SK-N-DZ (cell line): ENCODE measurements at regions not wholly inside any gene's neighbourhood (a gene's known extent, or its start where the extent isn't known, plus 50 kb on each side); places are given as distances from the start of the nearest gene placed in this dataset.

ENCODE experiments used
- DNase-seq: peaks from one replicate; pipeline ENCODE4 v3.0.0-alpha.2; 2015; ENCODE audit warnings: low spot score

- DNase-seq, result no peak
These were observed 205.0 kb downstream of the UBE3A start for GRCh38 chr15:25233766-25234350.

GRCh38 chr15:25234831-25235230 lies 204.0 kb downstream of the UBE3A start:
- DNase-seq, result no peak

GRCh38 chr15:25235391-25235790 lies 203.4 kb downstream of the UBE3A start:
- DNase-seq, result no peak

GRCh38 chr15:25236143-25236860 lies 202.5 kb downstream of the UBE3A start:
- DNase-seq, result no peak

- DNase-seq, result no peak
These were observed 202.0 kb downstream of the UBE3A start for GRCh38 chr15:25236861-25237155.

- no peak for DNase-seq
These were observed 201.4 kb downstream of the UBE3A start for GRCh38 chr15:25237291-25237978.

- no peak for DNase-seq
These were observed 200.7 kb downstream of the UBE3A start for GRCh38 chr15:25238126-25238525.

GRCh38 chr15:25238716-25239470 lies 199.9 kb downstream of the UBE3A start:
- no peak for DNase-seq

GRCh38 chr15:25239471-25240345 lies 199.1 kb downstream of the UBE3A start:
- no peak for DNase-seq

- DNase-seq, result no peak
These were observed 198.3 kb downstream of the UBE3A start for GRCh38 chr15:25240461-25241021.

- no peak for DNase-seq
These were observed 197.5 kb downstream of the UBE3A start for GRCh38 chr15:25241241-25241801.

GRCh38 chr15:25242166-25242879 lies 196.5 kb downstream of the UBE3A start:
- DNase-seq, result no peak

GRCh38 chr15:25242957-25243799 lies 195.6 kb downstream of the UBE3A start:
- DNase-seq, result no peak

- DNase-seq, result no peak
These were observed 195.1 kb downstream of the UBE3A start for GRCh38 chr15:25243800-25244097.

- DNase-seq, result no peak
These were observed 193.9 kb downstream of the UBE3A start for GRCh38 chr15:25244731-25245585.

- no peak for DNase-seq
These were observed 192.8 kb downstream of the UBE3A start for GRCh38 chr15:25245801-25246622.

GRCh38 chr15:25246641-25247406 lies 192.0 kb downstream of the UBE3A start:
- DNase-seq, result no peak
